ENCODE measurements at regions not wholly inside any gene's neighbourhood (a gene's known extent, or its start where the extent isn't known, plus 50 kb on each side); places are given as distances from the start of the nearest gene placed in this dataset.

GRCh38 chr7:118327174-118327573 lies 102.7 kb downstream of the ANKRD7 start:
- Histone ChIP-seq H3K27me3 (ENCODE audit: control insufficient read depth, insufficient read depth, low read length) (no peaks in the 10 kb centered on the region), H3K4me3 (ENCODE audit: low read depth, low read length) (no peak overlapping the region), H3K9me3 (ENCODE audit: control insufficient read depth, insufficient read depth, low read length) (no peaks in the 10 kb centered on the region), H3K27ac (ENCODE audit: low read depth, low read length) (no peak overlapping the region)
- ChIA-PET CTCF (no interaction called here), POLR2A (no interaction called here)
- TF ChIP-seq, protein P1, sequence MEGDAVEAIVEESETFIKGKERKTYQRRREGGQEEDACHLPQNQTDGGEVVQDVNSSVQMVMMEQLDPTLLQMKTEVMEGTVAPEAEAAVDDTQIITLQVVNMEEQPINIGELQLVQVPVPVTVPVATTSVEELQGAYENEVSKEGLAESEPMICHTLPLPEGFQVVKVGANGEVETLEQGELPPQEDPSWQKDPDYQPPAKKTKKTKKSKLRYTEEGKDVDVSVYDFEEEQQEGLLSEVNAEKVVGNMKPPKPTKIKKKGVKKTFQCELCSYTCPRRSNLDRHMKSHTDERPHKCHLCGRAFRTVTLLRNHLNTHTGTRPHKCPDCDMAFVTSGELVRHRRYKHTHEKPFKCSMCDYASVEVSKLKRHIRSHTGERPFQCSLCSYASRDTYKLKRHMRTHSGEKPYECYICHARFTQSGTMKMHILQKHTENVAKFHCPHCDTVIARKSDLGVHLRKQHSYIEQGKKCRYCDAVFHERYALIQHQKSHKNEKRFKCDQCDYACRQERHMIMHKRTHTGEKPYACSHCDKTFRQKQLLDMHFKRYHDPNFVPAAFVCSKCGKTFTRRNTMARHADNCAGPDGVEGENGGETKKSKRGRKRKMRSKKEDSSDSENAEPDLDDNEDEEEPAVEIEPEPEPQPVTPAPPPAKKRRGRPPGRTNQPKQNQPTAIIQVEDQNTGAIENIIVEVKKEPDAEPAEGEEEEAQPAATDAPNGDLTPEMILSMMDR (IDR thresholded peaks at IDR 0.05; ENCODE audit: low read depth, low read length) = no peak
- no peak for DNase-seq (ENCODE audit: low read depth, low spot score)

GRCh38 chr7:118328505-118329211 lies 104.2 kb downstream of the ANKRD7 start:
- POLR2A ChIA-PET = no interaction called here
- CTCF ChIA-PET = no interaction called here
- TF ChIP-seq, protein P1 (IDR thresholded peaks at IDR 0.05; ENCODE audit: low read depth, low read length) = no peak
- no peaks in the 10 kb centered on the region for H3K27me3 ChIP-seq (ENCODE audit: control insufficient read depth, insufficient read depth, low read length)
- no peaks in the 10 kb centered on the region for H3K9me3 ChIP-seq (ENCODE audit: control insufficient read depth, insufficient read depth, low read length)
- H3K4me3 ChIP-seq (ENCODE audit: low read depth, low read length) = no peak overlapping the region
- DNase-seq (ENCODE audit: low read depth, low spot score) = no peak
- H3K27ac ChIP-seq (ENCODE audit: low read depth, low read length) = no peak overlapping the region

- no peak overlapping the region for H3K27ac ChIP-seq (ENCODE audit: low read depth, low read length)
- H3K4me3 ChIP-seq (ENCODE audit: low read depth, low read length) = no peak overlapping the region
- DNase-seq (ENCODE audit: low read depth, low spot score) = no peak
- H3K27me3 ChIP-seq (ENCODE audit: control insufficient read depth, insufficient read depth, low read length) = no peaks in the 10 kb centered on the region
- no peaks in the 10 kb centered on the region for H3K9me3 ChIP-seq (ENCODE audit: control insufficient read depth, insufficient read depth, low read length)
- POLR2A ChIA-PET = no interaction called here
- TF ChIP-seq, protein P1 (IDR thresholded peaks at IDR 0.05; ENCODE audit: low read depth, low read length) = no peak
- CTCF ChIA-PET = no interaction called here
These were observed 105.9 kb downstream of the ANKRD7 start for GRCh38 chr7:118330388-118330787.

DNA sequence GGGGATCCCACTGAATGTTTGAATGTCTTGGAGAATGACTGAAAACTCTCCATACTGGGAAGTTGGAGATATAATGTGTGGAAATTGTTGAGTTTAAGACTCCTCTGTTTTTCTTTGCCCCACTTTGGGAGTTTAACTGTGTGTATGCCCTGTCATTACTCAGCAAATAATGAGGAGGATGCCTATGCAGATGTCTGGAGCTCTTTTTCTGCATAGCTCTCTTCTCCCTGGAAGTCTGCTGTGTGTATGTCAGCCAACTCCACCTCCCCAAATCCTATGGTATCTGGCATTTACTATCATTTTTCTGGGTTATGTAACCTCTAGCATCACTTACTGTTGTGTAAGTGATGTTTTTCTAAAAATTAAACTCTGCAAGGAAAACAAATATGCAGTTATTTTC lies 122.2 kb downstream of the ANKRD7 start:
- ChIA-PET CTCF (no interaction called here), POLR2A (no interaction called here)
- Histone ChIP-seq H3K9me3 (ENCODE audit: control insufficient read depth, insufficient read depth, low read length) (no peaks in the 10 kb centered on the region), H3K27ac (ENCODE audit: low read depth, low read length) (no peak overlapping the region), H3K4me3 (ENCODE audit: low read depth, low read length) (no peak overlapping the region), H3K27me3 (ENCODE audit: control insufficient read depth, insufficient read depth, low read length) (no peaks in the 10 kb centered on the region)
- TF ChIP-seq, protein P1 (IDR thresholded peaks at IDR 0.05; ENCODE audit: low read depth, low read length) = no peak
- DNase-seq (ENCODE audit: low read depth, low spot score) = no peak

GRCh38 chr7:118349604-118350003 lies 125.1 kb downstream of the ANKRD7 start:
- no peak for DNase-seq (ENCODE audit: low read depth, low spot score)
- CTCF ChIA-PET = no interaction called here

More at GRCh38 chr7:118349604-118350003, 125.1 kb downstream of the ANKRD7 start:
- Histone ChIP-seq H3K27me3 (ENCODE audit: control insufficient read depth, insufficient read depth, low read length) (no peaks in the 10 kb centered on the region), H3K9me3 (ENCODE audit: control insufficient read depth, insufficient read depth, low read length) (no peaks in the 10 kb centered on the region), H3K27ac (ENCODE audit: low read depth, low read length) (no peak overlapping the region), H3K4me3 (ENCODE audit: low read depth, low read length) (no peak overlapping the region)
- POLR2A ChIA-PET = no interaction called here
- TF ChIP-seq, protein P1 (IDR thresholded peaks at IDR 0.05; ENCODE audit: low read depth, low read length) = no peak

Measured in AG04450 (cell line).